ENCODE measurements at regions not wholly inside any gene's neighbourhood (a gene's known extent, or its start where the extent isn't known, plus 50 kb on each side); places are given as distances from the start of the nearest gene placed in this dataset.

DNA sequence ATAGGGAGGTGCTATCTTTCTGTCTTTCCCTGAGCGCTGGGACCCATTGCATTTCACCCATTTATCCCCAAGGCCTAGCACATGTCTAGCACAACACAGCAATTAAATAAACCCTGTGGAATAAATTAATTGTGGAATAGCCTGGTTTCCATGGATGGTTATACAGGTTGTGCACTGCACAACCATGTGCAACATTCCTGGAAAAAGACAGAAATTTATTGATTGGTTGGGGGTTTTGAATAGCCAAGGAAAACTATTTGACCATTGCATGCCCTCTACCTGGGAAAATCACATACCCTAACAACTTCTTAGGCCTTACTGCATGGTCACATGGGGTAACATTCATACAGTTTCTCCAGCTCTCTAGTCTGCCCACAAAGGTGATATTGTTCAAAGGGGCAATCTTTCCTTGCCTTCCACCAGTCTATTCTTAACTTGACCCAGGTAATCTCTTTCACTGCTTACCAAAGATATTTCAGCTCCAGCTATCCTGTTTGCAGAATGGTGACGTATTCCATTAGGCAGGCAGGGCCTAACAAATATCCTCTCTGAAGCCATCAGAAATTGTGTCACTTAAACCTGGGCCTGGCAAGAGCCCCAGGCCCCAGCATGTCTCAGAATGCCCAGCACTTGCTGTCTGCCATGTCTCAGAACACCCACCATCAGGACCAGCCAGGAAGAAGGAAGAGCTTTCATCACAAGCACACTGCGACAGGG lies 157.9 kb upstream of the RAB4A start:
- DNase-seq (ENCODE audit: low spot score): no peak
- H3K36me3 ChIP-seq (ENCODE audit: control insufficient read depth in 4 of 4, insufficient read depth in 3 of 4, low read depth in 1 of 4, low read length in 3 of 4): no peaks in the 10 kb centered on the region
- no peak overlapping the region for H3K27ac ChIP-seq (ENCODE audit: low read depth in 1 of 2, low read length in 2 of 2)
- H3K4me1 ChIP-seq (ENCODE audit: control insufficient read depth in 4 of 4, insufficient read depth in 4 of 4, low read length in 3 of 4): peaks cover 14 to 51% (median 42%) of the 10 kb centered on the region in 4 donors
- 95% methylated on average over 3 of the region's 3 CpGs for WGBS
- no peak overlapping the region for H3K4me3 ChIP-seq (ENCODE audit: low read depth in 1 of 3, low read length in 3 of 3)
- H3K9ac ChIP-seq (ENCODE audit: low read depth in 1 of 2, low read length in 2 of 2): no peak overlapping the region
- no peaks in the 10 kb centered on the region for H3K9me3 ChIP-seq (ENCODE audit: control insufficient read depth in 4 of 4, low read length in 3 of 4)
- no peaks in the 10 kb centered on the region for H3K27me3 ChIP-seq (ENCODE audit: control insufficient read depth in 4 of 4, insufficient read depth in 4 of 4, low read length in 3 of 4)
- TF ChIP-seq FOXA1 (IDR thresholded peaks at IDR 0.05): no peak
- TF ChIP-seq RAD21 (IDR thresholded peaks at IDR 0.05): no peak
- no peak for TF ChIP-seq RXRA (IDR thresholded peaks at IDR 0.05)
- TF ChIP-seq, protein P1, sequence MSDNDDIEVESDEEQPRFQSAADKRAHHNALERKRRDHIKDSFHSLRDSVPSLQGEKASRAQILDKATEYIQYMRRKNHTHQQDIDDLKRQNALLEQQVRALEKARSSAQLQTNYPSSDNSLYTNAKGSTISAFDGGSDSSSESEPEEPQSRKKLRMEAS (IDR thresholded peaks at IDR 0.05): no peak
- TF ChIP-seq JUND (IDR thresholded peaks at IDR 0.05): no peak
- no peak for TF ChIP-seq SP1 (IDR thresholded peaks at IDR 0.05)
- no peak for TF ChIP-seq HNF4G (IDR thresholded peaks at IDR 0.05)
- TF ChIP-seq ZBTB33 (IDR thresholded peaks at IDR 0.05): no peak
- no peak for TF ChIP-seq GABPA (IDR thresholded peaks at IDR 0.05 in 1 of 2, conservative IDR thresholded peaks at IDR 0.05 in 1 of 2)

DNA sequence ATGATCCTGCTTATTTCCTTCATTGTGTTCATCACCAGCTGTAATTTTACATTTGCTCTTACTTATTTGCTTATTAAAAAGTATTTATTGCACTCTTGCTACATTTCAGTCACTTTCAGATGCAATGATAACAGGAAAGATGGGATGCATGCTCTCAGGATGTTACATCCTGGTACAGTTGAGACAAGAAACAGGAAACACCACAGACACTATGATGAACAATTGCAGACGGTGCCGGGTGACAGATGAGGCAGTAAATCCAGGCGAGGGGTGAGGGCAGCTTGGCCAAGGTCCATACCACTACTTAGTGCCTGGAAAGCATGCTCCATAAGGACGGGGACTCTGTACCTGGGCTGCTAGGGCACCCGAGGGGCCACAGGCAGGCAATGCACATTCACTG lies 156.6 kb upstream of the RAB4A start:
- TF ChIP-seq ZBTB33 (IDR thresholded peaks at IDR 0.05) (no peak), HNF4A (conservative IDR thresholded peaks at IDR 0.05) (no peak), YY1 (IDR thresholded peaks at IDR 0.05) (no peak)
- TF ChIP-seq, protein P2, sequence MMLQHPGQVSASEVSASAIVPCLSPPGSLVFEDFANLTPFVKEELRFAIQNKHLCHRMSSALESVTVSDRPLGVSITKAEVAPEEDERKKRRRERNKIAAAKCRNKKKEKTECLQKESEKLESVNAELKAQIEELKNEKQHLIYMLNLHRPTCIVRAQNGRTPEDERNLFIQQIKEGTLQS (IDR thresholded peaks at IDR 0.05): no peak
- TF ChIP-seq, protein P3, sequence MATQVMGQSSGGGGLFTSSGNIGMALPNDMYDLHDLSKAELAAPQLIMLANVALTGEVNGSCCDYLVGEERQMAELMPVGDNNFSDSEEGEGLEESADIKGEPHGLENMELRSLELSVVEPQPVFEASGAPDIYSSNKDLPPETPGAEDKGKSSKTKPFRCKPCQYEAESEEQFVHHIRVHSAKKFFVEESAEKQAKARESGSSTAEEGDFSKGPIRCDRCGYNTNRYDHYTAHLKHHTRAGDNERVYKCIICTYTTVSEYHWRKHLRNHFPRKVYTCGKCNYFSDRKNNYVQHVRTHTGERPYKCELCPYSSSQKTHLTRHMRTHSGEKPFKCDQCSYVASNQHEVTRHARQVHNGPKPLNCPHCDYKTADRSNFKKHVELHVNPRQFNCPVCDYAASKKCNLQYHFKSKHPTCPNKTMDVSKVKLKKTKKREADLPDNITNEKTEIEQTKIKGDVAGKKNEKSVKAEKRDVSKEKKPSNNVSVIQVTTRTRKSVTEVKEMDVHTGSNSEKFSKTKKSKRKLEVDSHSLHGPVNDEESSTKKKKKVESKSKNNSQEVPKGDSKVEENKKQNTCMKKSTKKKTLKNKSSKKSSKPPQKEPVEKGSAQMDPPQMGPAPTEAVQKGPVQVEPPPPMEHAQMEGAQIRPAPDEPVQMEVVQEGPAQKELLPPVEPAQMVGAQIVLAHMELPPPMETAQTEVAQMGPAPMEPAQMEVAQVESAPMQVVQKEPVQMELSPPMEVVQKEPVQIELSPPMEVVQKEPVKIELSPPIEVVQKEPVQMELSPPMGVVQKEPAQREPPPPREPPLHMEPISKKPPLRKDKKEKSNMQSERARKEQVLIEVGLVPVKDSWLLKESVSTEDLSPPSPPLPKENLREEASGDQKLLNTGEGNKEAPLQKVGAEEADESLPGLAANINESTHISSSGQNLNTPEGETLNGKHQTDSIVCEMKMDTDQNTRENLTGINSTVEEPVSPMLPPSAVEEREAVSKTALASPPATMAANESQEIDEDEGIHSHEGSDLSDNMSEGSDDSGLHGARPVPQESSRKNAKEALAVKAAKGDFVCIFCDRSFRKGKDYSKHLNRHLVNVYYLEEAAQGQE (IDR thresholded peaks at IDR 0.05): no peak
- TF ChIP-seq, protein P1 (IDR thresholded peaks at IDR 0.05): no peak
- no peaks in the 10 kb centered on the region for H3K36me3 ChIP-seq (ENCODE audit: control insufficient read depth in 4 of 4, insufficient read depth in 3 of 4, low read depth in 1 of 4, low read length in 3 of 4)
- H3K4me1 ChIP-seq (ENCODE audit: control insufficient read depth in 4 of 4, insufficient read depth in 4 of 4, low read length in 3 of 4): peaks cover 7 to 38% (median 32%) of the 10 kb centered on the region in 4 donors
- H3K9me3 ChIP-seq (ENCODE audit: control insufficient read depth in 4 of 4, low read length in 3 of 4): no peaks in the 10 kb centered on the region
- no peaks in the 10 kb centered on the region for H3K27me3 ChIP-seq (ENCODE audit: control insufficient read depth in 4 of 4, insufficient read depth in 4 of 4, low read length in 3 of 4)
- H3K4me3 ChIP-seq (ENCODE audit: low read depth in 1 of 3, low read length in 3 of 3): no peak overlapping the region
- no peak for DNase-seq (ENCODE audit: low spot score)
- 64% methylated on average over 5 of the region's 5 CpGs for WGBS
- H3K9ac ChIP-seq (ENCODE audit: low read depth in 1 of 2, low read length in 2 of 2): no peak overlapping the region
- no peak overlapping the region for H3K27ac ChIP-seq (ENCODE audit: low read depth in 1 of 2, low read length in 2 of 2)

All from liver (tissue), 7 donors.